ENCODE measurements at regions not wholly inside any gene's neighbourhood (a gene's known extent, or its start where the extent isn't known, plus 50 kb on each side); places are given as distances from the start of the nearest gene placed in this dataset.

GRCh38 chr1:4174291-4175200, 274.5 kb upstream of the C1orf174 start:
- TF ChIP-seq CTCF (IDR thresholded peaks at IDR 0.05; ENCODE audit: insufficient read depth, low read depth, low read length, missing control alignments): no peak
- no peak overlapping the region for H3K4me3 ChIP-seq (ENCODE audit: low read depth, low read length)
- DNase-seq (ENCODE audit: low read depth): no peak

DNA sequence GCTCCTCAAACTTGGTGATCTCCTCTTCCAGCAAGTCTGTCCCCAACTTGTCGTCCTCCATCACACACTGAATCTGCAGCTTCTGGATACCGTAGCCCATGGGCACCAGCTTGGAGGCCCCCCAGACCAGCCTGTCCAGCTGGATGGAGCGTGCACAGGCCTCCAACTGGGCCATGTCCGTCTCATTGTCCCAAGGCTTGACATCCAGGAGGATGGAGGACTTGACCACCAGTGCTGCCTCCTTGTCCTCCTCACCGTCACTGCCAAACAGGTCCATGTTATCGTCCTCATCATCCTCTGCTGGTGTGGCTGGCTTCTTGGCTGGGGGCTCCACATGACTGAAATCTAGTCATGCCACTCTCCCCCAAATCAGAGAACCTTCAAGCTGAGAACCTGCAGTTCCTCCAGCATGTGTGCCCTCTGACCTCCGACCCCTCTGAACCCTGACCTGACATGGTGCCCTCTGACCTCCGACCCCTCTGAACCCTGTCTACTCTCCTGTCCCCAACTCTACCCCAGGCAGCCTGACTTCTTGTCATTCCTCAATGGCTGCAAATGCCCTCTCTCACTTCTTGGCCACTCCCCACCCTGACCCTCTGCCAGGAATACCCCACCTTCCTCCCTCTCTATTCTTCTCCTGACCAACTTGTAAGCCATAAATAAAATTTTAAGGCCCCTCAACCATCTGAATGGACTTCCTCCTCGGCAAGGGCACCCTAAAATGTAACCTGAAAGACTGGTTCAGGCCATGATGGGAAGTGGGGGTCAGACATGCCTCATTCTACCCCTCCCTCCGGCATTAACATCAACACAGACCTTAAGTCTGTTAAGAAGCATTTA, 275.7 kb upstream of the C1orf174 start:
- TF ChIP-seq CTCF (IDR thresholded peaks at IDR 0.05; ENCODE audit: insufficient read depth, low read depth, low read length, missing control alignments): no peak
- no peak overlapping the region for H3K4me3 ChIP-seq (ENCODE audit: low read depth, low read length)
- DNase-seq (ENCODE audit: low read depth): no peak

- TF ChIP-seq CTCF (IDR thresholded peaks at IDR 0.05; ENCODE audit: insufficient read depth, low read depth, low read length, missing control alignments): no peak
- H3K4me3 ChIP-seq (ENCODE audit: low read depth, low read length): no peak overlapping the region
- DNase-seq (ENCODE audit: low read depth): no peak
These were observed 276.8 kb upstream of the C1orf174 start for GRCh38 chr1:4176841-4177240.

DNA sequence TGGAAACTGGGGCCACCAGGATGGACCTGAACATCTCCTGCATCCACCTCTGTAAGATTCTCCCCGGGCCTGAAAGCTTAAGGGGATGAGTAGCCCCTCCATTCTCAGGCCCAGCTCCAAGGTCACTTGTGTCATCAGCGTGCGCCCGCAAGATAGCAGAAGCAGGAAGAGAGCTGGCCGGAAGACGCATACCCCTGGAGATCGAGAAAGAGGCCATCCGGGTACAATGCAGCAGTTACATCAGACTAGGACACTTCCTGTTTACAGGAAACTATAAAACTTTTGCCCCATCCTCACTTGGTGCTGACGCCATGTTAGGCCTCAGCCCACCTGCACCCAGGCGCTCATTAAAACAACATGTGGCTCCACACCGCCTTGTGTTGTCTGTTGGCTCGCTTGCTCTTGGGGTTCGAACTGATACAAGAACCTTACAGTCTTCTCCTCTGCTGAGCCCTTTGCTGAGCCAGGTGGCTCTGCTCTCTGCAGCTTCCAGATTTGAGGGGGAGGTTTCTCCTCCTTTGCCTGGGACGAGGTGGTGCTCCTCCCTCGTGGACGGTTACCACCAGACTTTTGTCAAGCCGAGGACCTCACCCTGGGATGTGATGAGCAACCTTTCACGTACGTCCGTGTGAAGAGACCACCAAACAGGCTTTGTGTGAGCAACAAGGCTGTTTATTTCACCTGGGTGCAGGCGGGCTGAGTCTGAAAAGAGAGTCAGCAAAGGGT, 277.5 kb upstream of the C1orf174 start:
- DNase-seq (ENCODE audit: low read depth): no peak
- TF ChIP-seq CTCF (IDR thresholded peaks at IDR 0.05; ENCODE audit: insufficient read depth, low read depth, low read length, missing control alignments): no peak
- no peak overlapping the region for H3K4me3 ChIP-seq (ENCODE audit: low read depth, low read length)

DNA sequence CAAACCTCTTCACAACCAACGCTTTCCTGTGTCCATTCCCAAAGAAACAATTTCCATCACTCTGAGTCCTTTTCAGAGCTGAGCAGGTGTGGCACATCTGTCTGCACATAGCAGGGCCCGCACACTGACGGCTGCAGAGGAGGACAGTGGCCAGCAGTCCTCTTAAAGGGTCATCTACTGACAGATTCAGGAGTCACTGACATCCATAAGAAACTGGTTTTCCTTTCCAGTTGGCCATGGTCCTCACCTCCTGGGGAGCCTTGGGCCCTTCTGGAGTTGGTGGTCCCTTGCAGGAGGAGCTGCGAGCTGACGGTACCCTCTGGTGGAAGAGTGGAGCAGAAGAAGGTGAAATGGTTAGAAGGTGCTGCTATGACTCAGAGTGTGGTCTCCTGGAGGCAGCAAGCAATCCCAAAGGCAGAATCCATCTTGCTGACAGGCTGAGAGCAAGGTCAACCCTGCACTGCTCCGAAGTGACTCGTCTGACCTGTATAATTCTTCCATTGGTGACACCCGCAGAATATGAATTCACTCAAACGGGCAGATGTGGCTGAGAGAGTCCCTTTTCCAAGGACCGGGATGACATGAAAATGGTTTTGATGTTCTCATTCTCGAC, 278.5 kb upstream of the C1orf174 start:
- H3K4me3 ChIP-seq (ENCODE audit: low read depth, low read length): no peak overlapping the region
- DNase-seq (ENCODE audit: low read depth): no peak
- no peak for TF ChIP-seq CTCF (IDR thresholded peaks at IDR 0.05; ENCODE audit: insufficient read depth, low read depth, low read length, missing control alignments)

Data from GM12865 (cell line).